HL-60 (cell line): ENCODE measurements at regions not wholly inside any gene's neighbourhood (a gene's known extent, or its start where the extent isn't known, plus 50 kb on each side); places are given as distances from the start of the nearest gene placed in this dataset.

Experiments used
- DNase-seq, 2 experiments: peaks; one replicate each; pipeline ENCODE4 v3.0.0-alpha.2; 2010 to 2020; ENCODE audit warnings: low read depth in 1 of 2, low spot score in 1 of 2
- H3K27ac ChIP-seq: fragments of 250-450 bp; sonication (Bioruptor Pico); replicated peaks from 2 replicates; pipeline ENCODE4 v1.5.1; 2020; ENCODE audit warnings: mild to moderate bottlenecking, moderate library complexity
- H3K27me3 ChIP-seq: fragments of 250-450 bp; sonication (Bioruptor Pico); 2 replicates; pipeline ENCODE4 v1.5.1; 2021; ENCODE audit warnings: mild to moderate bottlenecking, moderate library complexity; ENCODE audit not compliant: insufficient read depth, poor library complexity, severe bottlenecking
- H3K4me3 ChIP-seq: replicated peaks from 2 replicates; pipeline ENCODE4 v1.5.1; 2011; ENCODE audit warnings: mild to moderate bottlenecking, control low read depth, low read length; ENCODE audit not compliant: insufficient read depth
- GABPA ChIP-seq: IDR thresholded peaks from 2 replicates; pipeline ENCODE4 v1.6.1; 2012; ENCODE audit warnings: low read depth
- POLR2AphosphoS5 ChIP-seq: IDR thresholded peaks from 2 replicates; pipeline ENCODE4 v1.6.1; 2012; ENCODE audit warnings: low read depth
- SPI1 ChIP-seq: IDR thresholded peaks from 2 replicates; pipeline ENCODE4 v1.6.1; 2012; ENCODE audit warnings: low read depth, mild to moderate bottlenecking, borderline replicate concordance
- TF ChIP-seq, protein P1 (sequence below): IDR thresholded peaks from 2 replicates; pipeline ENCODE4 v1.6.1; 2012; ENCODE audit warnings: low read depth; ENCODE audit not compliant: insufficient replicate concordance
- TF ChIP-seq, protein P2 (sequence below): IDR thresholded peaks from one replicate; pipeline ENCODE4 v1.5.1; 2011; ENCODE audit warnings: low read length, control low read depth, inconsistent platforms; ENCODE audit not compliant: insufficient read depth

DNA sequence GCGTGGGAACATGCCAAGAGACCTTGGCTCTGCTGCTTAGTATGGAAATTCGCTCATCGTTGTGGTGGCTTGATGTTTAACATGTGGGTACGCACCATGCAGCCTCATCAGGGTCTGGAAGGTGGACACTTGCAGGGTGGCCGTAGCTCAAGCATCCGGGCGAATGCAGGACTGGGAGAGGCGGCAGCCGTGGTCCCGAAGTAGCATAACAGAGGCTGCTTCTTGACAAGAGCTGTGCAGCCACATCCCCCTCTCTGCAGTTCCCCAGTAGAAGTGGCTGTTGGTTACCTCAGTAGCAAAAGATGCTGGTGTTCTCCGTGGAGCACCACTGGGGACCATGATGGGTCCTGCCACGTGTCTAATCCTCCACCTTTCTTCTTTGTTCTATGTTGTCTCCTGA lies 195.0 kb downstream of the THBS2 start:
- no peaks in the 10 kb centered on the region for H3K27me3 ChIP-seq
- no peak for TF ChIP-seq SPI1
- no peak for TF ChIP-seq POLR2AphosphoS5
- TF ChIP-seq, protein P1, sequence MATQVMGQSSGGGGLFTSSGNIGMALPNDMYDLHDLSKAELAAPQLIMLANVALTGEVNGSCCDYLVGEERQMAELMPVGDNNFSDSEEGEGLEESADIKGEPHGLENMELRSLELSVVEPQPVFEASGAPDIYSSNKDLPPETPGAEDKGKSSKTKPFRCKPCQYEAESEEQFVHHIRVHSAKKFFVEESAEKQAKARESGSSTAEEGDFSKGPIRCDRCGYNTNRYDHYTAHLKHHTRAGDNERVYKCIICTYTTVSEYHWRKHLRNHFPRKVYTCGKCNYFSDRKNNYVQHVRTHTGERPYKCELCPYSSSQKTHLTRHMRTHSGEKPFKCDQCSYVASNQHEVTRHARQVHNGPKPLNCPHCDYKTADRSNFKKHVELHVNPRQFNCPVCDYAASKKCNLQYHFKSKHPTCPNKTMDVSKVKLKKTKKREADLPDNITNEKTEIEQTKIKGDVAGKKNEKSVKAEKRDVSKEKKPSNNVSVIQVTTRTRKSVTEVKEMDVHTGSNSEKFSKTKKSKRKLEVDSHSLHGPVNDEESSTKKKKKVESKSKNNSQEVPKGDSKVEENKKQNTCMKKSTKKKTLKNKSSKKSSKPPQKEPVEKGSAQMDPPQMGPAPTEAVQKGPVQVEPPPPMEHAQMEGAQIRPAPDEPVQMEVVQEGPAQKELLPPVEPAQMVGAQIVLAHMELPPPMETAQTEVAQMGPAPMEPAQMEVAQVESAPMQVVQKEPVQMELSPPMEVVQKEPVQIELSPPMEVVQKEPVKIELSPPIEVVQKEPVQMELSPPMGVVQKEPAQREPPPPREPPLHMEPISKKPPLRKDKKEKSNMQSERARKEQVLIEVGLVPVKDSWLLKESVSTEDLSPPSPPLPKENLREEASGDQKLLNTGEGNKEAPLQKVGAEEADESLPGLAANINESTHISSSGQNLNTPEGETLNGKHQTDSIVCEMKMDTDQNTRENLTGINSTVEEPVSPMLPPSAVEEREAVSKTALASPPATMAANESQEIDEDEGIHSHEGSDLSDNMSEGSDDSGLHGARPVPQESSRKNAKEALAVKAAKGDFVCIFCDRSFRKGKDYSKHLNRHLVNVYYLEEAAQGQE: no peak
- TF ChIP-seq GABPA: no peak
- TF ChIP-seq, protein P2, sequence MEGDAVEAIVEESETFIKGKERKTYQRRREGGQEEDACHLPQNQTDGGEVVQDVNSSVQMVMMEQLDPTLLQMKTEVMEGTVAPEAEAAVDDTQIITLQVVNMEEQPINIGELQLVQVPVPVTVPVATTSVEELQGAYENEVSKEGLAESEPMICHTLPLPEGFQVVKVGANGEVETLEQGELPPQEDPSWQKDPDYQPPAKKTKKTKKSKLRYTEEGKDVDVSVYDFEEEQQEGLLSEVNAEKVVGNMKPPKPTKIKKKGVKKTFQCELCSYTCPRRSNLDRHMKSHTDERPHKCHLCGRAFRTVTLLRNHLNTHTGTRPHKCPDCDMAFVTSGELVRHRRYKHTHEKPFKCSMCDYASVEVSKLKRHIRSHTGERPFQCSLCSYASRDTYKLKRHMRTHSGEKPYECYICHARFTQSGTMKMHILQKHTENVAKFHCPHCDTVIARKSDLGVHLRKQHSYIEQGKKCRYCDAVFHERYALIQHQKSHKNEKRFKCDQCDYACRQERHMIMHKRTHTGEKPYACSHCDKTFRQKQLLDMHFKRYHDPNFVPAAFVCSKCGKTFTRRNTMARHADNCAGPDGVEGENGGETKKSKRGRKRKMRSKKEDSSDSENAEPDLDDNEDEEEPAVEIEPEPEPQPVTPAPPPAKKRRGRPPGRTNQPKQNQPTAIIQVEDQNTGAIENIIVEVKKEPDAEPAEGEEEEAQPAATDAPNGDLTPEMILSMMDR: no peak
- H3K4me3 ChIP-seq: no peak overlapping the region
- no peak for DNase-seq
- H3K27ac ChIP-seq: no peak overlapping the region

DNA sequence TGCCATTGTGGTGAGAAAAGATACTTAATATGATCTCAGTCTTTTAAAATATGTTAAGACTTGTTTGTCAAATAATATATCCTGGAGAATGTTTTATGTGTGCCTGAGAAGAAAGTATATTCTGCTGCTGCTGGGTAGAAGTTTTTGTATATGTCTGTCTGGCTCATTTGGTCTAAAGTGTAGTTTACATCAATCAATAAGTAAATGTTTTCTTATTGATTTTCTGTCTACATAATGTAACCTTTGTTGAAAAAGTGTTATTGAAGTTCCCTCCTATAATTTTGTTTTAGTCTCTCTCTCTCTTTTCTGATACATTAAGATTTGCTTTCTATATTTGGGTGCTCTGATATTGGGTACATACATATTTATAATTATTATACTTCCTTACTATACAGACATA lies 201.2 kb downstream of the THBS2 start:
- TF ChIP-seq, protein P2: no peak
- no peak overlapping the region for H3K4me3 ChIP-seq

DNA sequence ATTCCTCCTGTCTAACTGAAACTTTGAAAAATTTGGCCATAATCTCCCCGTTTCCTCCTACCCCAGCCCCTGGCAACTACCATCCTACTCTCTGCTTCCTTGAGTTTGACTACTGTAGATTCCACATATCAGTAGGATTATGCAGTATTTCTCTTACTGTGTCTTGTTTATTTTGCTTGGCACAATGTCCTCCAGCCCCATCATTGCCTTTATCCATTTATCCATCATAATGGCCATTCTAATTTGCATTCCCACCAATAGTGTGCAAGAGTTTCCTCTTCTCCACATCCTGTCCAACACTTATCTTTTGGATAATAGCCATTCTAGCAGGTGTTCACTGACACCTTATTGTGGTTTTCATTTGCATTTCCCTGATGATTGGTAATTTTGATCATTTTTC lies 202.3 kb downstream of the THBS2 start:
- TF ChIP-seq, protein P1: no peak
- TF ChIP-seq SPI1 (no peak), POLR2AphosphoS5 (no peak), GABPA (no peak)
- TF ChIP-seq, protein P2: no peak
- DNase-seq: no peak
- no peak overlapping the region for H3K27ac ChIP-seq
- H3K27me3 ChIP-seq: no peaks in the 10 kb centered on the region
- no peak overlapping the region for H3K4me3 ChIP-seq

More for the DNA sequence above, 201.2 kb downstream of the THBS2 start:
- no peak for DNase-seq
- H3K27me3 ChIP-seq: no peaks in the 10 kb centered on the region
- no peak overlapping the region for H3K27ac ChIP-seq

DNA sequence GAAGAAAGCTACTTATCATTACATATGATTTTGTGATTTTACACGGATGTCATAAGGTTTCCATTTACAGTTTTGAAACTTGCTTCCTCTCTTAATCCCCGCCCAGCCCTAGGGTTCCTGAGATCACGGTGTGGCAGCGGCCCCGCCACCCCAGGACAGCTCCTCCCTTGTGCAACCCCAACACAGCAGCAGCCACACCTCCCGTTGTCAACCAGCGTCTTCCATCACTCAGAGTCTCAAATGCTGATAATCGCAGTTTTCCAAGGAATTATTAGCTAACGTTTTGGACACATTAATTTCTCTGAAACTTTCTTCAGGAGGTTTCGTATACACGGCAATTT lies 204.8 kb downstream of the THBS2 start:
- H3K27me3 ChIP-seq: no peaks in the 10 kb centered on the region
- DNase-seq: peak in 1 of 2 experiments; percentile 14
- no peak overlapping the region for H3K27ac ChIP-seq
- TF ChIP-seq, protein P1: no peak
- TF ChIP-seq, protein P2: no peak
- no peak for TF ChIP-seq GABPA
- TF ChIP-seq POLR2AphosphoS5: no peak
- no peak for TF ChIP-seq SPI1
- H3K4me3 ChIP-seq: no peak overlapping the region
